Neural progenitor cell (in vitro differentiated cells): ENCODE measurements at regions not wholly inside any gene's neighbourhood (a gene's known extent, or its start where the extent isn't known, plus 50 kb on each side); places are given as distances from the start of the nearest gene placed in this dataset.

Experiments used
- DNase-seq: peaks from one replicate; pipeline ENCODE4 v3.0.0-alpha.2; 2016; ENCODE audit warnings: low spot score
- H2AFZ ChIP-seq: fragments of 200-600 bp; sonication (generic); replicated peaks from 2 replicates; pipeline ENCODE4 v1.6.1; 2016; ENCODE audit warnings: antibody characterized with exemption
- H3F3A ChIP-seq: fragments of 200-600 bp; sonication (generic); 2 replicates; pipeline ENCODE4 v1.6.1; 2016; ENCODE audit warnings: antibody characterized with exemption, low read depth
- H3K27ac ChIP-seq: fragments of 200-600 bp; sonication (generic); 2 replicates; pipeline ENCODE4 v1.5.1; 2016; ENCODE audit warnings: mild to moderate bottlenecking
- H3K27me3 ChIP-seq: fragments of 200-600 bp; sonication (generic); 2 replicates; pipeline ENCODE4 v1.6.1; 2016; ENCODE audit warnings: mild to moderate bottlenecking, moderate library complexity
- H3K36me3 ChIP-seq: fragments of 200-600 bp; sonication (generic); 2 replicates; pipeline ENCODE4 v1.5.1; 2016
- H3K4me1 ChIP-seq: fragments of 200-600 bp; sonication (generic); 2 replicates; pipeline ENCODE4 v1.6.1; 2016; ENCODE audit warnings: mixed run types
- H3K4me2 ChIP-seq: fragments of 200-600 bp; sonication (generic); 2 replicates; pipeline ENCODE4 v1.6.1; 2016
- H3K4me3 ChIP-seq: fragments of 200-600 bp; sonication (generic); 2 replicates; pipeline ENCODE4 v1.5.1; 2016
- H3K79me2 ChIP-seq: fragments of 200-600 bp; sonication (generic); 2 replicates; pipeline ENCODE4 v1.6.1; 2016; ENCODE audit warnings: low read depth
- H3K9ac ChIP-seq: fragments of 200-600 bp; sonication (generic); 2 replicates; pipeline ENCODE4 v1.6.1; 2016
- H3K9me3 ChIP-seq: fragments of 200-600 bp; sonication (generic); 2 replicates; pipeline ENCODE4 v1.5.1; 2016; ENCODE audit warnings: low read depth
- H4K20me1 ChIP-seq: fragments of 200-600 bp; sonication (generic); 2 replicates; pipeline ENCODE4 v1.6.1; 2016; ENCODE audit warnings: low read depth
- H3K27ac Mint-ChIP-seq: 3 replicates; pipeline ENCODE4 v1.8.0; 2021; ENCODE audit warnings: mixed read lengths
- H3K27me3 Mint-ChIP-seq: 2 replicates; pipeline ENCODE4 v1.8.0; 2022; ENCODE audit warnings: low read depth, mild to moderate bottlenecking, inconsistent platforms, moderate library complexity, mixed read lengths; ENCODE audit not compliant: insufficient read depth
- H3K36me3 Mint-ChIP-seq: 3 replicates; pipeline ENCODE4 v1.8.0; 2021; ENCODE audit warnings: mixed read lengths
- H3K4me1 Mint-ChIP-seq: 3 replicates; pipeline ENCODE4 v1.8.0; 2021; ENCODE audit warnings: mixed read lengths
- H3K4me3 Mint-ChIP-seq: 3 replicates; pipeline ENCODE4 v1.8.0; 2021; ENCODE audit warnings: mild to moderate bottlenecking, moderate library complexity, mixed read lengths
- H3K9me3 Mint-ChIP-seq: 3 replicates; pipeline ENCODE4 v1.8.0; 2020; ENCODE audit warnings: mixed read lengths
- CTCF ChIP-seq: fragments of 200-600 bp; sonication (generic); IDR thresholded peaks from 2 replicates; pipeline ENCODE4 v1.5.1; 2017; ENCODE audit warnings: antibody characterized with exemption, mild to moderate bottlenecking
- EZH2 ChIP-seq: fragments of 200-600 bp; sonication (generic); IDR thresholded peaks from 2 replicates; pipeline ENCODE4 v1.6.1; 2017; ENCODE audit warnings: antibody characterized with exemption, mild to moderate bottlenecking, moderate library complexity
- EZH2phosphoT487 ChIP-seq: fragments of 200-600 bp; sonication (generic); IDR thresholded peaks from 2 replicates; pipeline ENCODE4 v1.6.1; 2017; ENCODE audit warnings: antibody characterized with exemption

GRCh38 chr2:63668466-63668865 lies 79.7 kb downstream of the MDH1 start:
- TF ChIP-seq CTCF, result no peak
- no peak for TF ChIP-seq EZH2phosphoT487
- TF ChIP-seq EZH2, result no peak
- Histone ChIP-seq H3K9me3 (no peaks in the 10 kb centered on the region), H2AFZ (peak overlapping the region; percentile 33), H3K4me3 (no peak overlapping the region), H3F3A (no peaks in the 10 kb centered on the region), H3K79me2 (no peaks in the 10 kb centered on the region), H3K4me2 (no peak overlapping the region), H3K27ac (no peak overlapping the region), H3K36me3 (no peaks in the 10 kb centered on the region), H3K4me1 (peaks cover 7% of the 10 kb centered on the region), H3K9ac (no peak overlapping the region), H3K27me3 (no peaks in the 10 kb centered on the region), H4K20me1 (no peaks in the 10 kb centered on the region)
- H3K36me3 Mint-ChIP-seq, result no peaks in the 10 kb centered on the region
- no peak overlapping the region for H3K4me3 Mint-ChIP-seq
- peaks cover 2% of the 10 kb centered on the region for H3K27me3 Mint-ChIP-seq
- no peaks in the 10 kb centered on the region for H3K9me3 Mint-ChIP-seq
- peaks cover 14% of the 10 kb centered on the region for H3K4me1 Mint-ChIP-seq
- H3K27ac Mint-ChIP-seq, result no peak overlapping the region
- DNase-seq, result no peak

- no peak overlapping the region for H3K4me3 ChIP-seq
- TF ChIP-seq EZH2phosphoT487, result no peak
- TF ChIP-seq CTCF, result no peak
- TF ChIP-seq EZH2, result no peak
- H3K79me2 ChIP-seq, result no peaks in the 10 kb centered on the region
- DNase-seq, result no peak
- no peaks in the 10 kb centered on the region for H3K36me3 ChIP-seq
- Mint-ChIP-seq H3K36me3 (no peaks in the 10 kb centered on the region), H3K9me3 (no peaks in the 10 kb centered on the region), H3K27me3 (peaks cover 4% of the 10 kb centered on the region), H3K4me3 (no peak overlapping the region), H3K27ac (no peak overlapping the region), H3K4me1 (peaks cover 14% of the 10 kb centered on the region)
- H3K4me1 ChIP-seq, result peaks cover 7% of the 10 kb centered on the region
- no peaks in the 10 kb centered on the region for H4K20me1 ChIP-seq
- no peak overlapping the region for H3K4me2 ChIP-seq
- no peak overlapping the region for H3K27ac ChIP-seq
- no peak overlapping the region for H2AFZ ChIP-seq
- no peaks in the 10 kb centered on the region for H3F3A ChIP-seq
- H3K27me3 ChIP-seq, result no peaks in the 10 kb centered on the region
- H3K9ac ChIP-seq, result no peak overlapping the region
- no peaks in the 10 kb centered on the region for H3K9me3 ChIP-seq
Observed at GRCh38 chr2:63669596-63669995, 80.8 kb downstream of the MDH1 start.

- no peak overlapping the region for H3K9ac ChIP-seq
- Mint-ChIP-seq H3K4me3 (no peak overlapping the region), H3K36me3 (no peaks in the 10 kb centered on the region), H3K27me3 (peaks cover 4% of the 10 kb centered on the region), H3K9me3 (no peaks in the 10 kb centered on the region), H3K27ac (no peak overlapping the region), H3K4me1 (no peaks in the 10 kb centered on the region)
- no peak for TF ChIP-seq CTCF
- TF ChIP-seq EZH2phosphoT487, result no peak
- no peak for TF ChIP-seq EZH2
- no peak overlapping the region for H3K27ac ChIP-seq
- H3K27me3 ChIP-seq, result no peaks in the 10 kb centered on the region
- no peak overlapping the region for H3K4me2 ChIP-seq
- DNase-seq, result no peak
- H3K9me3 ChIP-seq, result no peaks in the 10 kb centered on the region
- no peak overlapping the region for H2AFZ ChIP-seq
- H3K4me1 ChIP-seq, result peaks cover 3% of the 10 kb centered on the region
- no peaks in the 10 kb centered on the region for H3K36me3 ChIP-seq
- H3K79me2 ChIP-seq, result no peaks in the 10 kb centered on the region
- H4K20me1 ChIP-seq, result no peaks in the 10 kb centered on the region
- no peaks in the 10 kb centered on the region for H3F3A ChIP-seq
- no peak overlapping the region for H3K4me3 ChIP-seq
Observed at GRCh38 chr2:63673865-63674533, 85.2 kb downstream of the MDH1 start.
